ENCODE measurements at regions not wholly inside any gene's neighbourhood (a gene's known extent, or its start where the extent isn't known, plus 50 kb on each side); places are given as distances from the start of the nearest gene placed in this dataset.

GRCh38 chr16:86117756-86118155, 218.8 kb downstream of the IRF8 start (continued):
- TF ChIP-seq POLR2AphosphoS5 (IDR thresholded peaks at IDR 0.05; ENCODE audit: low read depth, low read length) (no peak), EZH2 (IDR thresholded peaks at IDR 0.05) (no peak)

- H4K20me1 ChIP-seq (ENCODE audit: insufficient read depth), result no peaks in the 10 kb centered on the region
- intact Hi-C loops (cut with micrococcal nuclease), result no loop called here
- H3K9me2 ChIP-seq (ENCODE audit: insufficient read depth), result no peaks in the 10 kb centered on the region
- H3K36me3 ChIP-seq (ENCODE audit: control insufficient read depth in 1 of 2, insufficient read depth in 2 of 2, low read length in 2 of 2), result no peaks in the 10 kb centered on the region
- ATAC-seq, result no peak
- no peaks in the 10 kb centered on the region for H3K79me2 ChIP-seq (ENCODE audit: insufficient read depth, low read length)
- H3K27me3 ChIP-seq (ENCODE audit: insufficient read depth, low read length), result peaks cover 46% of the 10 kb centered on the region
- H3K9ac ChIP-seq (ENCODE audit: low read length), result no peak overlapping the region
- H2AFZ ChIP-seq (ENCODE audit: low read depth, low read length, poor library complexity, severe bottlenecking), result no peak overlapping the region
- POLR2A ChIA-PET, result interaction anchor here (0.7 kb wide), 1 partner anchor 191 kb away, joined by 4 read pairs; no protein-coding TSS in a partner anchor
- H3K4me1 ChIP-seq (ENCODE audit: control insufficient read depth in 1 of 2, insufficient read depth in 2 of 2, low read length in 2 of 2), result no peaks in the 10 kb centered on the region; a peak in 1 of 4 replicates
- RAD21 ChIA-PET (ENCODE audit: low non-redundant PET in 1 of 2, low total read pairs in 2 of 2, uncharacterized antibody in 2 of 2, unreplicated experiment in 2 of 2), result no interaction called here
- H3K4me2 ChIP-seq (ENCODE audit: low read length), result no peak overlapping the region
- H3K4me3 ChIP-seq (replicated peaks in 1 of 2; ENCODE audit: low read depth in 1 of 2, low read length in 2 of 2), result no peak overlapping the region
- BruUV-seq (replicated peaks), result no TSS peak
- CTCF ChIA-PET, result no interaction called here
- no peak for DNase-seq (ENCODE audit: low read depth, low spot score)
- no peak overlapping the region for H3K27ac ChIP-seq (ENCODE audit: low read depth, low read length)
- TF ChIP-seq EZH2phosphoT487 (IDR thresholded peaks at IDR 0.05; ENCODE audit: borderline replicate concordance), result no peak
- TF ChIP-seq, protein P1, sequence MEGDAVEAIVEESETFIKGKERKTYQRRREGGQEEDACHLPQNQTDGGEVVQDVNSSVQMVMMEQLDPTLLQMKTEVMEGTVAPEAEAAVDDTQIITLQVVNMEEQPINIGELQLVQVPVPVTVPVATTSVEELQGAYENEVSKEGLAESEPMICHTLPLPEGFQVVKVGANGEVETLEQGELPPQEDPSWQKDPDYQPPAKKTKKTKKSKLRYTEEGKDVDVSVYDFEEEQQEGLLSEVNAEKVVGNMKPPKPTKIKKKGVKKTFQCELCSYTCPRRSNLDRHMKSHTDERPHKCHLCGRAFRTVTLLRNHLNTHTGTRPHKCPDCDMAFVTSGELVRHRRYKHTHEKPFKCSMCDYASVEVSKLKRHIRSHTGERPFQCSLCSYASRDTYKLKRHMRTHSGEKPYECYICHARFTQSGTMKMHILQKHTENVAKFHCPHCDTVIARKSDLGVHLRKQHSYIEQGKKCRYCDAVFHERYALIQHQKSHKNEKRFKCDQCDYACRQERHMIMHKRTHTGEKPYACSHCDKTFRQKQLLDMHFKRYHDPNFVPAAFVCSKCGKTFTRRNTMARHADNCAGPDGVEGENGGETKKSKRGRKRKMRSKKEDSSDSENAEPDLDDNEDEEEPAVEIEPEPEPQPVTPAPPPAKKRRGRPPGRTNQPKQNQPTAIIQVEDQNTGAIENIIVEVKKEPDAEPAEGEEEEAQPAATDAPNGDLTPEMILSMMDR (IDR thresholded peaks at IDR 0.05 in 2 of 3, conservative IDR thresholded peaks at IDR 0.05 in 1 of 3; ENCODE audit: borderline replicate concordance in 1 of 3, insufficient read depth in 1 of 3, low read depth in 2 of 3, low read length in 2 of 3), result no peak
- no peak for TF ChIP-seq REST (IDR thresholded peaks at IDR 0.05; ENCODE audit: low read depth)
- no peak for TF ChIP-seq RAD21 (IDR thresholded peaks at IDR 0.05; ENCODE audit: low read depth)
- TF ChIP-seq CBX3 (IDR thresholded peaks at IDR 0.05; ENCODE audit: low read depth), result no peak
- TF ChIP-seq EGR1 (IDR thresholded peaks at IDR 0.05; ENCODE audit: low read depth), result no peak
- no peak for TF ChIP-seq EZH2 (IDR thresholded peaks at IDR 0.05)
- TF ChIP-seq FOSL1 (IDR thresholded peaks at IDR 0.05; ENCODE audit: low read depth), result no peak
- TF ChIP-seq JUND (IDR thresholded peaks at IDR 0.05), result no peak
- no peak for TF ChIP-seq YY1 (IDR thresholded peaks at IDR 0.05; ENCODE audit: extremely low read depth, insufficient replicate concordance, low read depth, low read length)
- TF ChIP-seq SRF (IDR thresholded peaks at IDR 0.05; ENCODE audit: low read depth), result no peak
- TF ChIP-seq POLR2AphosphoS5 (IDR thresholded peaks at IDR 0.05; ENCODE audit: low read depth, low read length), result no peak
- no peak for TF ChIP-seq TCF7L2 (IDR thresholded peaks at IDR 0.05; ENCODE audit: borderline replicate concordance, extremely low read depth, insufficient read depth, insufficient read length)
- no peak for TF ChIP-seq SIN3A (IDR thresholded peaks at IDR 0.05; ENCODE audit: low read depth)
- TF ChIP-seq MAX (IDR thresholded peaks at IDR 0.05), result no peak
- no peaks in the 10 kb centered on the region for H3K9me3 ChIP-seq (ENCODE audit: control insufficient read depth in 1 of 2, insufficient read depth in 1 of 2, low read depth in 1 of 2, low read length in 2 of 2)
Measured at GRCh38 chr16:86118467-86119307, 219.7 kb downstream of the IRF8 start.
